ENCODE measurements at regions not wholly inside any gene's neighbourhood (a gene's known extent, or its start where the extent isn't known, plus 50 kb on each side); places are given as distances from the start of the nearest gene placed in this dataset.

GRCh38 chr1:218823291-218823900, 350.3 kb upstream of the LYPLAL1 start:
- H3K4me3 ChIP-seq (ENCODE audit: low read depth, low read length) = no peak overlapping the region
- H3K36me3 ChIP-seq (ENCODE audit: control insufficient read depth, insufficient read depth, low read length) = no peaks in the 10 kb centered on the region
- no peaks in the 10 kb centered on the region for H3K4me1 ChIP-seq (ENCODE audit: control insufficient read depth, insufficient read depth, low read length)
- no peak overlapping the region for H3K27ac ChIP-seq (ENCODE audit: low read depth, low read length)
- H3K27me3 ChIP-seq (ENCODE audit: control insufficient read depth, insufficient read depth, low read length) = no peaks in the 10 kb centered on the region
- no peaks in the 10 kb centered on the region for H3K9me3 ChIP-seq (ENCODE audit: control insufficient read depth, insufficient read depth, low read depth, low read length)
- H3K9ac ChIP-seq (ENCODE audit: low read length) = no peak overlapping the region

- Histone ChIP-seq H3K9ac (ENCODE audit: low read length) (no peak overlapping the region), H3K27me3 (ENCODE audit: control insufficient read depth, insufficient read depth, low read length) (no peaks in the 10 kb centered on the region), H3K4me1 (ENCODE audit: control insufficient read depth, insufficient read depth, low read length) (no peaks in the 10 kb centered on the region), H3K4me3 (ENCODE audit: low read depth, low read length) (no peak overlapping the region), H3K9me3 (ENCODE audit: control insufficient read depth, insufficient read depth, low read depth, low read length) (no peaks in the 10 kb centered on the region), H3K27ac (ENCODE audit: low read depth, low read length) (no peak overlapping the region), H3K36me3 (ENCODE audit: control insufficient read depth, insufficient read depth, low read length) (no peaks in the 10 kb centered on the region)
Measured at GRCh38 chr1:218827486-218827885, 346.2 kb upstream of the LYPLAL1 start.

- Histone ChIP-seq H3K4me1 (ENCODE audit: control insufficient read depth, insufficient read depth, low read length) (no peaks in the 10 kb centered on the region), H3K36me3 (ENCODE audit: control insufficient read depth, insufficient read depth, low read length) (no peaks in the 10 kb centered on the region), H3K27ac (ENCODE audit: low read depth, low read length) (no peak overlapping the region), H3K9me3 (ENCODE audit: control insufficient read depth, insufficient read depth, low read depth, low read length) (no peaks in the 10 kb centered on the region), H3K4me3 (ENCODE audit: low read depth, low read length) (no peak overlapping the region), H3K27me3 (ENCODE audit: control insufficient read depth, insufficient read depth, low read length) (no peaks in the 10 kb centered on the region), H3K9ac (ENCODE audit: low read length) (no peak overlapping the region)
Measured at GRCh38 chr1:218828125-218828650, 345.5 kb upstream of the LYPLAL1 start.

- Histone ChIP-seq H3K9me3 (ENCODE audit: control insufficient read depth, insufficient read depth, low read depth, low read length) (no peaks in the 10 kb centered on the region), H3K27ac (ENCODE audit: low read depth, low read length) (no peak overlapping the region), H3K9ac (ENCODE audit: low read length) (no peak overlapping the region), H3K4me1 (ENCODE audit: control insufficient read depth, insufficient read depth, low read length) (no peaks in the 10 kb centered on the region), H3K4me3 (ENCODE audit: low read depth, low read length) (no peak overlapping the region), H3K27me3 (ENCODE audit: control insufficient read depth, insufficient read depth, low read length) (no peaks in the 10 kb centered on the region), H3K36me3 (ENCODE audit: control insufficient read depth, insufficient read depth, low read length) (no peaks in the 10 kb centered on the region)
Measured at GRCh38 chr1:218829097-218829496, 344.6 kb upstream of the LYPLAL1 start.

- H3K27ac ChIP-seq (ENCODE audit: low read depth, low read length) = no peak overlapping the region
- no peaks in the 10 kb centered on the region for H3K27me3 ChIP-seq (ENCODE audit: control insufficient read depth, insufficient read depth, low read length)
- H3K4me3 ChIP-seq (ENCODE audit: low read depth, low read length) = no peak overlapping the region
- H3K36me3 ChIP-seq (ENCODE audit: control insufficient read depth, insufficient read depth, low read length) = no peaks in the 10 kb centered on the region
- H3K9me3 ChIP-seq (ENCODE audit: control insufficient read depth, insufficient read depth, low read depth, low read length) = no peaks in the 10 kb centered on the region
- H3K9ac ChIP-seq (ENCODE audit: low read length) = no peak overlapping the region
- no peaks in the 10 kb centered on the region for H3K4me1 ChIP-seq (ENCODE audit: control insufficient read depth, insufficient read depth, low read length)
Measured at GRCh38 chr1:218835609-218836008, 338.1 kb upstream of the LYPLAL1 start.

GRCh38 chr1:218836264-218836663, 337.4 kb upstream of the LYPLAL1 start:
- Histone ChIP-seq H3K27me3 (ENCODE audit: control insufficient read depth, insufficient read depth, low read length) (no peaks in the 10 kb centered on the region), H3K27ac (ENCODE audit: low read depth, low read length) (no peak overlapping the region), H3K4me3 (ENCODE audit: low read depth, low read length) (no peak overlapping the region), H3K36me3 (ENCODE audit: control insufficient read depth, insufficient read depth, low read length) (no peaks in the 10 kb centered on the region), H3K9ac (ENCODE audit: low read length) (no peak overlapping the region), H3K4me1 (ENCODE audit: control insufficient read depth, insufficient read depth, low read length) (no peaks in the 10 kb centered on the region), H3K9me3 (ENCODE audit: control insufficient read depth, insufficient read depth, low read depth, low read length) (no peaks in the 10 kb centered on the region)

- Histone ChIP-seq H3K4me1 (ENCODE audit: control insufficient read depth, insufficient read depth, low read length) (no peaks in the 10 kb centered on the region), H3K9me3 (ENCODE audit: control insufficient read depth, insufficient read depth, low read depth, low read length) (no peaks in the 10 kb centered on the region), H3K36me3 (ENCODE audit: control insufficient read depth, insufficient read depth, low read length) (no peaks in the 10 kb centered on the region), H3K27ac (ENCODE audit: low read depth, low read length) (no peak overlapping the region), H3K9ac (ENCODE audit: low read length) (no peak overlapping the region), H3K4me3 (ENCODE audit: low read depth, low read length) (no peak overlapping the region), H3K27me3 (ENCODE audit: control insufficient read depth, insufficient read depth, low read length) (no peaks in the 10 kb centered on the region)
Measured at GRCh38 chr1:218837051-218837450, 336.6 kb upstream of the LYPLAL1 start.

GRCh38 chr1:218845589-218845988, 328.1 kb upstream of the LYPLAL1 start:
- no peak overlapping the region for H3K4me3 ChIP-seq (ENCODE audit: low read depth, low read length)
- H3K27ac ChIP-seq (ENCODE audit: low read depth, low read length) = no peak overlapping the region

GRCh38 chr1:218846181-218846580, 327.5 kb upstream of the LYPLAL1 start:
- no peaks in the 10 kb centered on the region for H3K27me3 ChIP-seq (ENCODE audit: control insufficient read depth, insufficient read depth, low read length)
- no peak overlapping the region for H3K9ac ChIP-seq (ENCODE audit: low read length)
- H3K27ac ChIP-seq (ENCODE audit: low read depth, low read length) = no peak overlapping the region
- H3K4me3 ChIP-seq (ENCODE audit: low read depth, low read length) = no peak overlapping the region
- H3K36me3 ChIP-seq (ENCODE audit: control insufficient read depth, insufficient read depth, low read length) = no peaks in the 10 kb centered on the region
- H3K9me3 ChIP-seq (ENCODE audit: control insufficient read depth, insufficient read depth, low read depth, low read length) = peaks cover 3% of the 10 kb centered on the region; the same call in 1 of the 2 replicates
- no peaks in the 10 kb centered on the region for H3K4me1 ChIP-seq (ENCODE audit: control insufficient read depth, insufficient read depth, low read length)

More at GRCh38 chr1:218845589-218845988, 328.1 kb upstream of the LYPLAL1 start:
- H3K9me3 ChIP-seq (ENCODE audit: control insufficient read depth, insufficient read depth, low read depth, low read length) = peaks cover 3% of the 10 kb centered on the region; the same call in 1 of the 2 replicates
- no peak overlapping the region for H3K9ac ChIP-seq (ENCODE audit: low read length)
- no peaks in the 10 kb centered on the region for H3K4me1 ChIP-seq (ENCODE audit: control insufficient read depth, insufficient read depth, low read length)
- H3K36me3 ChIP-seq (ENCODE audit: control insufficient read depth, insufficient read depth, low read length) = no peaks in the 10 kb centered on the region
- no peaks in the 10 kb centered on the region for H3K27me3 ChIP-seq (ENCODE audit: control insufficient read depth, insufficient read depth, low read length)

GRCh38 chr1:218847089-218847768, 326.4 kb upstream of the LYPLAL1 start:
- Histone ChIP-seq H3K4me3 (ENCODE audit: low read depth, low read length) (no peak overlapping the region), H3K9me3 (ENCODE audit: control insufficient read depth, insufficient read depth, low read depth, low read length) (peaks cover 3% of the 10 kb centered on the region; the same call in 1 of the 2 replicates), H3K9ac (ENCODE audit: low read length) (no peak overlapping the region), H3K4me1 (ENCODE audit: control insufficient read depth, insufficient read depth, low read length) (no peaks in the 10 kb centered on the region), H3K27ac (ENCODE audit: low read depth, low read length) (no peak overlapping the region), H3K36me3 (ENCODE audit: control insufficient read depth, insufficient read depth, low read length) (no peaks in the 10 kb centered on the region), H3K27me3 (ENCODE audit: control insufficient read depth, insufficient read depth, low read length) (no peaks in the 10 kb centered on the region)

- no peaks in the 10 kb centered on the region for H3K36me3 ChIP-seq (ENCODE audit: control insufficient read depth, insufficient read depth, low read length)
- H3K4me3 ChIP-seq (ENCODE audit: low read depth, low read length) = no peak overlapping the region
- no peaks in the 10 kb centered on the region for H3K4me1 ChIP-seq (ENCODE audit: control insufficient read depth, insufficient read depth, low read length)
- no peak overlapping the region for H3K27ac ChIP-seq (ENCODE audit: low read depth, low read length)
- no peak overlapping the region for H3K9ac ChIP-seq (ENCODE audit: low read length)
- H3K27me3 ChIP-seq (ENCODE audit: control insufficient read depth, insufficient read depth, low read length) = no peaks in the 10 kb centered on the region
- no peaks in the 10 kb centered on the region for H3K9me3 ChIP-seq (ENCODE audit: control insufficient read depth, insufficient read depth, low read depth, low read length)
Measured at GRCh38 chr1:218848009-218848408, 325.7 kb upstream of the LYPLAL1 start.
